Lower lobe of right lung (tissue), 2 donors: ENCODE measurements at regions not wholly inside any gene's neighbourhood (a gene's known extent, or its start where the extent isn't known, plus 50 kb on each side); places are given as distances from the start of the nearest gene placed in this dataset.
"Not testable (repeated sequence)": the region's sequence is repeated elsewhere in the genome, so short reads cannot be mapped to it uniquely, and the experiment has no call there.

Source experiments
- ATAC-seq, 2 donors: fragments of 200-7000 bp; cut with Tn5 transposase; one replicate each; pipeline ENCODE4 v1.9.1; 2020 to 2022; ENCODE audit warnings: mild to moderate bottlenecking in 2 of 2, moderate library complexity in 2 of 2
- DNase-seq: peaks from one replicate; pipeline ENCODE4 v3.0.0-alpha.2; 2020
- H3K27ac ChIP-seq: fragments of 200-600 bp; one replicate; pipeline ENCODE4 v1.8.0; 2022
- H3K27me3 ChIP-seq: fragments of 200-600 bp; one replicate; pipeline ENCODE4 v1.8.0; 2022; ENCODE audit warnings: low read depth
- H3K36me3 ChIP-seq: fragments of 200-600 bp; one replicate; pipeline ENCODE4 v1.8.0; 2022; ENCODE audit warnings: mild to moderate bottlenecking
- H3K4me1 ChIP-seq: fragments of 200-600 bp; one replicate; pipeline ENCODE4 v1.8.0; 2022
- H3K4me3 ChIP-seq: fragments of 200-600 bp; one replicate; pipeline ENCODE4 v1.8.0; 2022; ENCODE audit warnings: mild to moderate bottlenecking
- H3K9me3 ChIP-seq: fragments of 200-600 bp; one replicate; pipeline ENCODE4 v1.8.0; 2022
- intact Hi-C: fragments of 100-400 bp; cut with DNase I; formaldehyde crosslinking; loops from one replicate; pipeline ENCODE4 v1.11.0; 2022
- TF ChIP-seq, protein P1 (sequence below): fragments of 200-600 bp; IDR thresholded peaks from one replicate; pipeline ENCODE4 v1.8.0; 2022; ENCODE audit warnings: antibody characterized with exemption, mild to moderate bottlenecking
- donor health status: DM: no; HTN: yes; CAD: no; lungs with severe emphysema.

DNA sequence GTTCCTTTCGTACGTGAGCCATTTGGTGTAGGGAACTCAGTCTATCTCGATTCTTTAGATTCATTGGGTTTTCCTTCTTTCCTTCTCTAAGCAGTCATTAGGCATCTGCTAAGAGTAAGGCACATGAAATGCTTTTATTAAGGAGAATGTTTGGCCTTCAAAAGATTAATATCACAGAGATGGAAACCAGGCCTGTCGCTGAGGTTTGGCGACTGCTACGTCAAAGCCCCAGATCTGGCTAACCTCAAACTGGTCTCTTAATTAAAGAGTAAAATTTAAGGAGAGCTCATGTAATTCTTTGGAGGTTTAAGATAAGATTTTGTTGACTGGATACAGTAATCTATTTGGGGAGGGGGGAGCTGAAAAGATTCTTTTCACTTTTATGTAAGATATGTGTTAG lies 189.8 kb downstream of the JCAD start:
- TF ChIP-seq, protein P1, sequence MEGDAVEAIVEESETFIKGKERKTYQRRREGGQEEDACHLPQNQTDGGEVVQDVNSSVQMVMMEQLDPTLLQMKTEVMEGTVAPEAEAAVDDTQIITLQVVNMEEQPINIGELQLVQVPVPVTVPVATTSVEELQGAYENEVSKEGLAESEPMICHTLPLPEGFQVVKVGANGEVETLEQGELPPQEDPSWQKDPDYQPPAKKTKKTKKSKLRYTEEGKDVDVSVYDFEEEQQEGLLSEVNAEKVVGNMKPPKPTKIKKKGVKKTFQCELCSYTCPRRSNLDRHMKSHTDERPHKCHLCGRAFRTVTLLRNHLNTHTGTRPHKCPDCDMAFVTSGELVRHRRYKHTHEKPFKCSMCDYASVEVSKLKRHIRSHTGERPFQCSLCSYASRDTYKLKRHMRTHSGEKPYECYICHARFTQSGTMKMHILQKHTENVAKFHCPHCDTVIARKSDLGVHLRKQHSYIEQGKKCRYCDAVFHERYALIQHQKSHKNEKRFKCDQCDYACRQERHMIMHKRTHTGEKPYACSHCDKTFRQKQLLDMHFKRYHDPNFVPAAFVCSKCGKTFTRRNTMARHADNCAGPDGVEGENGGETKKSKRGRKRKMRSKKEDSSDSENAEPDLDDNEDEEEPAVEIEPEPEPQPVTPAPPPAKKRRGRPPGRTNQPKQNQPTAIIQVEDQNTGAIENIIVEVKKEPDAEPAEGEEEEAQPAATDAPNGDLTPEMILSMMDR, result no peak
- Histone ChIP-seq H3K9me3 (no peaks in the 10 kb centered on the region), H3K27ac (no peak overlapping the region), H3K27me3 (no peaks in the 10 kb centered on the region), H3K36me3 (no peaks in the 10 kb centered on the region), H3K4me1 (peaks cover 9% of the 10 kb centered on the region), H3K4me3 (no peak overlapping the region)
- ATAC-seq, result no peak
- DNase-seq, result no peak
- intact Hi-C loops, result no loop called here

DNA sequence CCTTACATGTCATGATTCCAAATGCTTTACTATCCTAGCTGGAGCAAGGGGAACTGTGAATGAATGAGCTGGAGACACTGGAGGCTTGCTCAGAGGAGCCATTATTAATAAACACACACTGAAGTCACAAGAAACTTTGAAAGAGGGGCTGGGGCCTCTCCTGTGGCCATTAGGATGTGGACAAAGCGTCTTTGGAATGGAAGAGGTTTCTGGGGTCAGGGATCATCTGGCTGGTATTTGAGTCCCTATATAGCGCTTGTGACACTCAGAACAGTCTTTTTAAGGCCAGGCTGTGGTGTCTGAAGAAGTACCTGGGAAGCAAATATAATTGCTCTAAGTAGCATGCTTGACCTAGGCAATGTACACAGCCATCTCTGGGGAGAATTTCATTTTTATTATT lies 193.0 kb downstream of the JCAD start:
- intact Hi-C loops, result no loop called here
- H3K27me3 ChIP-seq, result no peaks in the 10 kb centered on the region
- TF ChIP-seq, protein P1, result no peak
- no peaks in the 10 kb centered on the region for H3K36me3 ChIP-seq
- no peaks in the 10 kb centered on the region for H3K9me3 ChIP-seq
- H3K4me3 ChIP-seq, result no peak overlapping the region
- DNase-seq (no peak), ATAC-seq (no peak)
- H3K4me1 ChIP-seq, result no peaks in the 10 kb centered on the region
- H3K27ac ChIP-seq, result no peak overlapping the region

DNA sequence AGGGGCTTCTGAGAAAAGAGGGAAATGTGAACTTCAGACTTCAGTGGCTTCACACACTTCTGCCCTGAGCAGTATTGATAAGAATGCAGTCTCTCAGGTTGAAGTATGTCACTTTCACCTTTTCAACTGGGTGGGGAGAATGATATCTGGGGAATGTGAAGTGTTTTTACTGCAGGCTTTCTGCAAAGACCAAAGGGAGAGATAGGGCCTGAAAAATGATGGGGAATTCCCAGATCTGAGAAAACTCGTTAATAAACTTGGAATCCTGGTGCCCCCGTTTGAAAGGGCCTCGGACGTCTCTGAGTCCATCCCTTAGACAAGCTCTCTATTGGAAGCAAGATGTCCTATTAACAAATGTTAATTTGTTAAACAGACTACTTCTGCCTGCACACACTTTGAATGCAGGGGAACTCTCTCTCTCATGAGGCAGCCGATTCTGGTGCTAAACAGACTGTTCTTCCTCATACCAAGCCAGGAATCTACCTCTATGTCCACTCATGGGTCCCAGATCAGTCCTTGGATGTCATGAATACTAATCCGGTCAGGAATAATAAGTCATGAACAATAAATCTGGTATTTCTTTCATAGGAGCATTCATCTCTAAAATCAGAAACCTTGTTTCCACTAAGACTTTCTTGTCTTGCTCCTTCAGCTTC lies 193.6 kb downstream of the JCAD start:
- H3K27ac ChIP-seq, result peak overlapping the region; percentile 41
- no peaks in the 10 kb centered on the region for H3K27me3 ChIP-seq
- intact Hi-C loops, result no loop called here
- H3K4me1 ChIP-seq, result no peaks in the 10 kb centered on the region
- no peak overlapping the region for H3K4me3 ChIP-seq
- no peaks in the 10 kb centered on the region for H3K36me3 ChIP-seq
- TF ChIP-seq, protein P1, result no peak
- no peaks in the 10 kb centered on the region for H3K9me3 ChIP-seq
- DNase-seq, result no peak
- ATAC-seq, result peak; percentile 83 to 90

DNA sequence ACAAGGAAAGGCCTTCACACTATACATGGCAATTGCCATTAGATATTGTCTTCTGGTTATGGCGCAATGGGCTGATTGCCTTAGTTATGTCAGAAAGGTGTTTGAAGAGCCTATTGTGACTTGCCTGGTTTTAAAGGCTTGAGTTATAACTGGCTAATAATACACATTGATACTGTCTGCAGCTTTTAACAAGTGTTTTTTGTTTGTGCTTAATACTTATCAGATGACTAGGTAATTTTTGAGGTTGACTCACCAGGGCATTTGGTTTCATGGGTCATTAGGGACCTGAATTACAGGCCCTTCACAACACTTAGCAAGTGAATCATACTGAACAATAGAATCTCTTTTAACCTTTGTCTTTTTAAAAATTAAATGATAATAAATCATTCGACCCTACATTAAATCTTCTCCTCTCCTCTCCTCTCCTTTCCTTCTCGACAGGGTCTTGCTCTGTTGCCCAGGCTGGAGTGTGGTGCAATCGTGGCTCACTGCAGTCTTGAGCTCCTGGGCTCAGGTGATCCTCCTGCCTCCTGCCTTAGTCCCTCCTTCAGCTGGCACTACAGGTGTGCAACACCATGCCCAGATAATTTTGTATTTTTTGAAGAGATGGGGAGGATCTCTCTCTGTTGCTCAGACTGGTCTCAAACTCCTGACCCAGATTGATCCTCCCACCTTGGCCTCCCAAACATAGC lies 196.3 kb downstream of the JCAD start:
- peaks cover 7% of the 10 kb centered on the region for H3K4me1 ChIP-seq
- H3K36me3 ChIP-seq, result no peaks in the 10 kb centered on the region
- H3K27me3 ChIP-seq, result no peaks in the 10 kb centered on the region
- ATAC-seq, result no peak
- no peak for DNase-seq
- H3K9me3 ChIP-seq, result no peaks in the 10 kb centered on the region
- H3K27ac ChIP-seq, result no peak overlapping the region
- H3K4me3 ChIP-seq, result no peak overlapping the region
- TF ChIP-seq, protein P1, result no peak
- intact Hi-C loops, result no loop called here

DNA sequence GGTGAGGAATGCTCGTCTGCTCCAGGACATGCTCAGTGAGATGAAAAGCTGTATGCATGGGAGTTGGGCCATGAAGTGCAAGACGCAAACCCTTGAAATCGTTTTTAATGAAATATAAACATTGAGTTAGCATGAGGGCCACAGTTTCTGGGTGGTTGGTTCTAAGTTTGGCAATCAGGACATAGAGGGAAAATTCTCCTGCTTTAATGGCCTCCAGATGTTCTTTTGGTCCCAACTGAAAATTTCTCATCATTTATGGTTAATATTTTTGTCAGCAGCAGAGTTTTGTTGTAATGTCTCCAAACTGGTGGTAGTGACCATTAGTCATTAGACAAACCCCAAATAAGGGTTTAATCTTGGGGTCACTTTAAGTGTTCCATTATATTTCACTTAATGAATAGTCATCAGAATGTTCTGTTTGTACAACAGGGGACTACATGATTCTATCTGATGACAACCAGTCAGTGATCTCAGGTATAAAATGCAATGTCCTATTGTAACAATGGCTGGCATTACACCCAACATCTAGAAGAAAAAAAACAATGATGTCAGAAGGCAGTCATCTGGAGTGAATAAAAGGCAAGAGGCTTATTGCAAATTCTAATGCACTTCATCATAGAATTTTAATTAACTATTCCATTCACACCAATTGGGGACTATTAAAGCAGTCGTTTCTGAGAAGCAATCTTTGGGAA lies 197.4 kb downstream of the JCAD start:
- Histone ChIP-seq H3K27me3 (no peaks in the 10 kb centered on the region), H3K4me3 (no peak overlapping the region), H3K4me1 (peaks cover 10% of the 10 kb centered on the region), H3K27ac (no peak overlapping the region), H3K9me3 (no peaks in the 10 kb centered on the region), H3K36me3 (no peaks in the 10 kb centered on the region)
- intact Hi-C loops, result no loop called here
- ATAC-seq, result no peak
- DNase-seq, result no peak
- TF ChIP-seq, protein P1, result no peak

DNA sequence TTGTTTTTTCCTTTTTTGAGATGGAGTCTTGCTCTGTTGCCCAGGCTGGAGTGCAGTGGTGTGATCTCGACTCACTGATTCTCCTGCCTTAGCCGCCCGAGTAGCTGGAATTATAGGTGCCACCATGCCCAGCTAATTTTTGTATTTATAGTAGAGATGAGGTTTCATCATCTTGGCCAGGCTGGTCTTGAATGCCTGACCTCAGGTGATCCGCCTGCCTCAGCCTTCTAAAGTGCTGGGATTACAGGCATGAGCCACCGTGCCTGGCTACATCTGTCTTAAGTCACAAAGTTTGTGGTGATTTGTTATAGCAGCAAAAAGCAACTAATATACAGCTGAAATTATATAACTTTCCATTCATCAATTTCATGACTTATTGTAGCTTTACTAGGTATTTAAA lies 198.2 kb downstream of the JCAD start:
- not testable (repeated sequence) for H3K27ac ChIP-seq

More for the DNA sequence above, 198.2 kb downstream of the JCAD start:
- H3K4me3 ChIP-seq, H3K36me3 ChIP-seq, ATAC-seq, H3K9me3 ChIP-seq, intact Hi-C loops, H3K27me3 ChIP-seq, DNase-seq: not testable (repeated sequence)
- peaks cover 10% of the 10 kb centered on the region for H3K4me1 ChIP-seq
